Liver (tissue), 7 donors: ENCODE measurements at regions not wholly inside any gene's neighbourhood (a gene's known extent, or its start where the extent isn't known, plus 50 kb on each side); places are given as distances from the start of the nearest gene placed in this dataset.

Source experiments
- DNase-seq: peaks from one replicate; pipeline ENCODE4 v3.0.0-alpha.2; 2017; ENCODE audit warnings: low spot score
- H3K27ac ChIP-seq, 2 donors: one replicate each; pipeline ENCODE4 v1.7.0; 2013; ENCODE audit warnings: inconsistent platforms in 2 of 2, low read length in 2 of 2, control low read depth in 1 of 2, low read depth in 1 of 2, mild to moderate bottlenecking in 1 of 2
- H3K27me3 ChIP-seq, 4 donors: one replicate each; pipeline versions ENCODE4 v1.6.1 to v1.7.0; 2013; ENCODE audit warnings: low read length in 3 of 4, inconsistent platforms in 1 of 4, mild to moderate bottlenecking in 1 of 4, moderate library complexity in 1 of 4; ENCODE audit not compliant: control insufficient read depth in 4 of 4, insufficient read depth in 4 of 4
- H3K36me3 ChIP-seq, 4 donors: one replicate each; pipeline versions ENCODE4 v1.6.1 to v1.7.0; 2013; ENCODE audit warnings: low read length in 3 of 4, mild to moderate bottlenecking in 3 of 4, low read depth in 1 of 4, moderate library complexity in 1 of 4; ENCODE audit not compliant: control insufficient read depth in 4 of 4, insufficient read depth in 3 of 4
- H3K4me1 ChIP-seq, 4 donors: one replicate each; pipeline versions ENCODE4 v1.6.1 to v1.7.0; 2013; ENCODE audit warnings: low read length in 3 of 4, mild to moderate bottlenecking in 3 of 4, moderate library complexity in 1 of 4; ENCODE audit not compliant: control insufficient read depth in 4 of 4, insufficient read depth in 4 of 4
- H3K4me3 ChIP-seq, 3 donors: one replicate each; pipeline versions ENCODE4 v1.6.1 to v1.7.0; 2013; ENCODE audit warnings: low read length in 3 of 3, control low read depth in 1 of 3, low read depth in 1 of 3, mild to moderate bottlenecking in 1 of 3
- H3K9ac ChIP-seq, 2 donors: one replicate each; pipeline ENCODE4 v1.7.0; 2013; ENCODE audit warnings: low read length in 2 of 2, mild to moderate bottlenecking in 2 of 2, moderate library complexity in 2 of 2, control low read depth in 1 of 2, low read depth in 1 of 2
- H3K9me3 ChIP-seq, 4 donors: one replicate each; pipeline versions ENCODE4 v1.6.1 to v1.7.0; 2013; ENCODE audit warnings: low read length in 3 of 4; ENCODE audit not compliant: control insufficient read depth in 4 of 4
- EGR1 ChIP-seq, 2 donors: IDR thresholded peaks; 2 replicates each; pipeline ENCODE4 v1.6.1; 2016 to 2018; ENCODE audit warnings: antibody characterized with exemption in 2 of 2, low read depth in 2 of 2
- FOXA1 ChIP-seq: IDR thresholded peaks from 2 replicates; pipeline ENCODE4 v1.6.1; 2016; ENCODE audit warnings: antibody characterized with exemption
- FOXA2 ChIP-seq: IDR thresholded peaks from 2 replicates; pipeline ENCODE4 v1.6.1; 2016; ENCODE audit warnings: antibody characterized with exemption
- GABPA ChIP-seq, 2 donors: IDR thresholded peaks in 1 of 2; conservative IDR thresholded peaks in 1 of 2; 2 replicates each; pipeline ENCODE4 v1.6.1; 2016; ENCODE audit warnings: antibody characterized with exemption in 2 of 2, mild to moderate bottlenecking in 1 of 2, moderate library complexity in 1 of 2
- HNF4A ChIP-seq, 2 donors: conservative IDR thresholded peaks; 2 replicates each; pipeline ENCODE4 v1.6.1; 2016; ENCODE audit warnings: antibody characterized with exemption in 2 of 2, mild to moderate bottlenecking in 2 of 2
- HNF4G ChIP-seq: IDR thresholded peaks from 2 replicates; pipeline ENCODE4 v1.6.1; 2016; ENCODE audit warnings: antibody characterized with exemption
- JUND ChIP-seq, 2 donors: IDR thresholded peaks; 2 replicates each; pipeline ENCODE4 v1.6.1; 2016; ENCODE audit warnings: antibody characterized with exemption in 2 of 2
- MAX ChIP-seq: IDR thresholded peaks from 2 replicates; pipeline ENCODE4 v1.6.1; 2016; ENCODE audit warnings: antibody characterized with exemption
- NR2F2 ChIP-seq: IDR thresholded peaks from 2 replicates; pipeline ENCODE4 v1.6.1; 2016; ENCODE audit warnings: antibody characterized with exemption
- RAD21 ChIP-seq, 2 donors: IDR thresholded peaks; 2 replicates each; pipeline ENCODE4 v1.6.1; 2016; ENCODE audit warnings: antibody characterized with exemption in 2 of 2, mild to moderate bottlenecking in 2 of 2
- RXRA ChIP-seq, 2 donors: IDR thresholded peaks; 2 replicates each; pipeline ENCODE4 v1.6.1; 2017 to 2018; ENCODE audit warnings: antibody characterized with exemption in 2 of 2, mild to moderate bottlenecking in 1 of 2
- SP1 ChIP-seq: IDR thresholded peaks from 2 replicates; pipeline ENCODE4 v1.6.1; 2018; ENCODE audit warnings: antibody characterized with exemption, mild to moderate bottlenecking
- TAF1 ChIP-seq: conservative IDR thresholded peaks from 2 replicates; pipeline ENCODE4 v1.6.1; 2016; ENCODE audit warnings: antibody characterized with exemption, mild to moderate bottlenecking
- YY1 ChIP-seq: IDR thresholded peaks from 2 replicates; pipeline ENCODE4 v1.6.1; 2016; ENCODE audit warnings: antibody characterized with exemption, mild to moderate bottlenecking
- ZBTB33 ChIP-seq: IDR thresholded peaks from 2 replicates; pipeline ENCODE4 v1.6.1; 2016; ENCODE audit warnings: antibody characterized with exemption
- WGBS: extraction: QIAGEN DNeasy Blood & Tissue Kit; methylation state at CpG from one replicate; pipeline ENCODE4 v1.1.7; 2013; 5-methylcytosine and 5-hydroxymethylcytosine counted together
- TF ChIP-seq, protein P1 (sequence below): IDR thresholded peaks from 2 replicates; pipeline ENCODE4 v1.6.1; 2016; ENCODE audit warnings: antibody characterized with exemption, mild to moderate bottlenecking
- TF ChIP-seq, protein P2 (sequence below): IDR thresholded peaks from 2 replicates; pipeline ENCODE4 v1.6.1; 2016; ENCODE audit warnings: antibody characterized with exemption
- donor health status: healthy.
- donor health status: healthy.
- donor health status: healthy.
- donor health status: healthy.

DNA sequence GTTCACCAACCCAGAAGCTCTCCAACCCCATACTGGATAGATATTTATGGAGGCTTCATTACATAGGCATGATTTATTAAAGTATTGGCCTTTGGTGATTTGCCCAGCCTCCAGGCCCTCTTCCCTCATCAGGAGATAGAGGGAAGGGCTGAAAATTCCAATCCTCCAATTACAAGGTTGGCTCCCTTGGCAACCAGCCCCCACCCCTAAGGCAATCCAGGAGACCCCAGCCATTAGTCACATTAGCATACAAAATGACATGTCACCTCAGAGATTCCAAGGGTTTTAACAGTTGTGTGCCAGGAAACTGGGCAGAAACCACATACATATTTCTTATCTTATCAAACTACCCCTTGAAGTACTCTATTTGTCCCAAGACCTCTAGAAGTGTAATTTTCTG is 210.0 kb downstream of the HINT1 start:
- Histone ChIP-seq H3K27ac (no peak overlapping the region), H3K4me1 (no peaks in the 10 kb centered on the region), H3K27me3 (peaks cover 0 to 3% (median 0%) of the 10 kb centered on the region in 4 donors), H3K4me3 (no peak overlapping the region), H3K36me3 (no peaks in the 10 kb centered on the region), H3K9ac (no peak overlapping the region), H3K9me3 (no peaks in the 10 kb centered on the region)
- DNase-seq, result no peak
- TF ChIP-seq JUND (IDR thresholded peaks at IDR 0.05) (no peak), HNF4G (no peak), ZBTB33 (no peak), EGR1 (IDR thresholded peaks at IDR 0.05; ENCODE audit: low read depth in 2 of 2) (no peak), HNF4A (conservative IDR thresholded peaks at IDR 0.05) (no peak), RXRA (IDR thresholded peaks at IDR 0.05) (no peak), YY1 (no peak), FOXA1 (no peak), SP1 (no peak), GABPA (IDR thresholded peaks at IDR 0.05 in 1 of 2, conservative IDR thresholded peaks at IDR 0.05 in 1 of 2) (no peak)
- TF ChIP-seq, protein P1, sequence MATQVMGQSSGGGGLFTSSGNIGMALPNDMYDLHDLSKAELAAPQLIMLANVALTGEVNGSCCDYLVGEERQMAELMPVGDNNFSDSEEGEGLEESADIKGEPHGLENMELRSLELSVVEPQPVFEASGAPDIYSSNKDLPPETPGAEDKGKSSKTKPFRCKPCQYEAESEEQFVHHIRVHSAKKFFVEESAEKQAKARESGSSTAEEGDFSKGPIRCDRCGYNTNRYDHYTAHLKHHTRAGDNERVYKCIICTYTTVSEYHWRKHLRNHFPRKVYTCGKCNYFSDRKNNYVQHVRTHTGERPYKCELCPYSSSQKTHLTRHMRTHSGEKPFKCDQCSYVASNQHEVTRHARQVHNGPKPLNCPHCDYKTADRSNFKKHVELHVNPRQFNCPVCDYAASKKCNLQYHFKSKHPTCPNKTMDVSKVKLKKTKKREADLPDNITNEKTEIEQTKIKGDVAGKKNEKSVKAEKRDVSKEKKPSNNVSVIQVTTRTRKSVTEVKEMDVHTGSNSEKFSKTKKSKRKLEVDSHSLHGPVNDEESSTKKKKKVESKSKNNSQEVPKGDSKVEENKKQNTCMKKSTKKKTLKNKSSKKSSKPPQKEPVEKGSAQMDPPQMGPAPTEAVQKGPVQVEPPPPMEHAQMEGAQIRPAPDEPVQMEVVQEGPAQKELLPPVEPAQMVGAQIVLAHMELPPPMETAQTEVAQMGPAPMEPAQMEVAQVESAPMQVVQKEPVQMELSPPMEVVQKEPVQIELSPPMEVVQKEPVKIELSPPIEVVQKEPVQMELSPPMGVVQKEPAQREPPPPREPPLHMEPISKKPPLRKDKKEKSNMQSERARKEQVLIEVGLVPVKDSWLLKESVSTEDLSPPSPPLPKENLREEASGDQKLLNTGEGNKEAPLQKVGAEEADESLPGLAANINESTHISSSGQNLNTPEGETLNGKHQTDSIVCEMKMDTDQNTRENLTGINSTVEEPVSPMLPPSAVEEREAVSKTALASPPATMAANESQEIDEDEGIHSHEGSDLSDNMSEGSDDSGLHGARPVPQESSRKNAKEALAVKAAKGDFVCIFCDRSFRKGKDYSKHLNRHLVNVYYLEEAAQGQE, result no peak
- TF ChIP-seq, protein P2, sequence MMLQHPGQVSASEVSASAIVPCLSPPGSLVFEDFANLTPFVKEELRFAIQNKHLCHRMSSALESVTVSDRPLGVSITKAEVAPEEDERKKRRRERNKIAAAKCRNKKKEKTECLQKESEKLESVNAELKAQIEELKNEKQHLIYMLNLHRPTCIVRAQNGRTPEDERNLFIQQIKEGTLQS, result no peak

- Histone ChIP-seq H3K36me3 (no peaks in the 10 kb centered on the region), H3K9ac (no peak overlapping the region), H3K4me1 (no peaks in the 10 kb centered on the region), H3K4me3 (no peak overlapping the region), H3K27ac (no peak overlapping the region), H3K9me3 (no peaks in the 10 kb centered on the region), H3K27me3 (peaks cover 0 to 3% (median 0%) of the 10 kb centered on the region in 4 donors)
- DNase-seq, result no peak
- TF ChIP-seq EGR1 (IDR thresholded peaks at IDR 0.05; ENCODE audit: low read depth in 2 of 2), result no peak
- no peak for TF ChIP-seq HNF4G
- TF ChIP-seq, protein P2, result no peak
- 44% methylated on average over 1 of the region's 1 CpG for WGBS
Observed at GRCh38 chr5:130954336-130954735, 210.7 kb downstream of the HINT1 start.

DNA sequence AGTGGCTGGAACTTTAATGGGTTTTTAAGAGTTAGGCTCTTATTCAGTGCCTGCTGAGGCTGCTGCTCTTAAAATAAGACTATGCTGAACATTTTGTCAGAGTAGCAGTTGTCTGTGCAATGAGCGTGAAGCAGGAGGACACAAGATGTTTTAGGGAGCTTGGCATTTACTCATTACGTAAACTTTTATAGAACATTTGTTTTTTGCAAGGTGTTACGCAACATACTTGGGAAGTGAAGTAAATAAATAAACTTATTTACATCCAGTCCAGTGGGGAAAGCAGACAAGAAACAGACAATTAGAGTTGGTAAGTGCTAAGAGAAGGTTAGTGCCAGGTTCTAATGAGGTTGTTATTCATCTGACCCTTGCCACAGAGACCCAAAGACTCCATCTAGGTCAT is 226.0 kb downstream of the HINT1 start:
- H3K4me3 ChIP-seq, result no peak overlapping the region
- H3K27ac ChIP-seq, result no peak overlapping the region
- H3K27me3 ChIP-seq, result no peaks in the 10 kb centered on the region
- no peak overlapping the region for H3K9ac ChIP-seq
- no peaks in the 10 kb centered on the region for H3K36me3 ChIP-seq
- no peak for DNase-seq
- H3K9me3 ChIP-seq, result no peaks in the 10 kb centered on the region
- WGBS, result 87% methylated on average over 3 of the region's 3 CpGs
- H3K4me1 ChIP-seq, result no peaks in the 10 kb centered on the region
- TF ChIP-seq NR2F2, result no peak
- TF ChIP-seq SP1, result no peak
- TF ChIP-seq GABPA (IDR thresholded peaks at IDR 0.05 in 1 of 2, conservative IDR thresholded peaks at IDR 0.05 in 1 of 2), result no peak
- no peak for TF ChIP-seq MAX
- no peak for TF ChIP-seq RAD21 (IDR thresholded peaks at IDR 0.05)
- no peak for TF ChIP-seq YY1
- TF ChIP-seq JUND (IDR thresholded peaks at IDR 0.05), result no peak
- TF ChIP-seq HNF4A (conservative IDR thresholded peaks at IDR 0.05), result no peak
- TF ChIP-seq, protein P1, result no peak
- no peak for TF ChIP-seq TAF1
- no peak for TF ChIP-seq HNF4G
- TF ChIP-seq RXRA (IDR thresholded peaks at IDR 0.05), result no peak
- TF ChIP-seq FOXA1, result no peak
- no peak for TF ChIP-seq FOXA2
